ENCODE measurements at regions not wholly inside any gene's neighbourhood (a gene's known extent, or its start where the extent isn't known, plus 50 kb on each side); places are given as distances from the start of the nearest gene placed in this dataset.

GRCh38 chr5:167065794-167066193, 1225.7 kb upstream of the WWC1 start:
- Histone ChIP-seq H3K9ac (ENCODE audit: control insufficient read depth, extremely low read depth, insufficient read depth, low read length) (no peak overlapping the region), H3K9me1 (ENCODE audit: control insufficient read depth, extremely low read depth, insufficient read depth, low read length) (no peaks in the 10 kb centered on the region), H3K4me3 (ENCODE audit: control insufficient read depth in 2 of 3, extremely low read depth in 1 of 3, insufficient read depth in 2 of 3, low read depth in 1 of 3, low read length in 3 of 3) (no peak overlapping the region), H4K20me1 (ENCODE audit: control insufficient read depth, extremely low read depth, insufficient read depth, low read length) (no peaks in the 10 kb centered on the region), H3K4me2 (ENCODE audit: control insufficient read depth, extremely low read depth, insufficient read depth, low read depth, low read length) (no peak overlapping the region), H3K27ac (ENCODE audit: control insufficient read depth, insufficient read depth, low read length) (no peak overlapping the region), H3K79me2 (ENCODE audit: control insufficient read depth, insufficient read depth, low read length) (no peaks in the 10 kb centered on the region), H3K27me3 (ENCODE audit: control insufficient read depth, extremely low read depth, insufficient read depth, low read length) (no peaks in the 10 kb centered on the region), H3K36me3 (ENCODE audit: control insufficient read depth in 2 of 2, extremely low read depth in 1 of 2, insufficient read depth in 2 of 2, low read length in 2 of 2) (no peaks in the 10 kb centered on the region), H3K9me3 (ENCODE audit: control insufficient read depth, low read depth, low read length) (no peaks in the 10 kb centered on the region), H3K4me1 (ENCODE audit: control insufficient read depth, extremely low read depth, insufficient read depth, low read length) (no peaks in the 10 kb centered on the region), H2AFZ (ENCODE audit: control insufficient read depth, low read length) (no peak overlapping the region)
- DNase-seq (ENCODE audit: low read depth, low spot score) (no peak), FAIRE-seq (no peak)
- TF ChIP-seq EZH2 (IDR thresholded peaks at IDR 0.05; ENCODE audit: low read length): no peak
- TF ChIP-seq CTCF (optimal IDR thresholded peaks at IDR 0.05 in 1 of 3, IDR thresholded peaks at IDR 0.05 in 1 of 3, conservative IDR thresholded peaks at IDR 0.05 in 1 of 3; ENCODE audit: extremely low read depth in 1 of 3, insufficient read depth in 2 of 3, low read length in 3 of 3): no peak
- dilution Hi-C loops (cut with MboI; ENCODE audit: extremely low pct_ligation_motif_present, low sequenced_read_pairs): no loop called here

GRCh38 chr5:167071981-167072610, 1219.3 kb upstream of the WWC1 start:
- H3K79me2 ChIP-seq (ENCODE audit: control insufficient read depth, insufficient read depth, low read length): no peaks in the 10 kb centered on the region
- DNase-seq (ENCODE audit: low read depth, low spot score): no peak
- H3K36me3 ChIP-seq (ENCODE audit: control insufficient read depth in 2 of 2, extremely low read depth in 1 of 2, insufficient read depth in 2 of 2, low read length in 2 of 2): no peaks in the 10 kb centered on the region
- H4K20me1 ChIP-seq (ENCODE audit: control insufficient read depth, extremely low read depth, insufficient read depth, low read length): no peaks in the 10 kb centered on the region
- H3K9ac ChIP-seq (ENCODE audit: control insufficient read depth, extremely low read depth, insufficient read depth, low read length): no peak overlapping the region
- no peaks in the 10 kb centered on the region for H3K9me3 ChIP-seq (ENCODE audit: control insufficient read depth, low read depth, low read length)
- H3K27me3 ChIP-seq (ENCODE audit: control insufficient read depth, extremely low read depth, insufficient read depth, low read length): no peaks in the 10 kb centered on the region
- H3K4me3 ChIP-seq (ENCODE audit: control insufficient read depth in 2 of 3, extremely low read depth in 1 of 3, insufficient read depth in 2 of 3, low read depth in 1 of 3, low read length in 3 of 3): no peak overlapping the region
- no peaks in the 10 kb centered on the region for H3K4me1 ChIP-seq (ENCODE audit: control insufficient read depth, extremely low read depth, insufficient read depth, low read length)
- TF ChIP-seq EZH2 (IDR thresholded peaks at IDR 0.05; ENCODE audit: low read length) (no peak), CTCF (optimal IDR thresholded peaks at IDR 0.05 in 1 of 3, IDR thresholded peaks at IDR 0.05 in 1 of 3, conservative IDR thresholded peaks at IDR 0.05 in 1 of 3; ENCODE audit: extremely low read depth in 1 of 3, insufficient read depth in 2 of 3, low read length in 3 of 3) (no peak)
- H3K4me2 ChIP-seq (ENCODE audit: control insufficient read depth, extremely low read depth, insufficient read depth, low read depth, low read length): no peak overlapping the region
- H3K9me1 ChIP-seq (ENCODE audit: control insufficient read depth, extremely low read depth, insufficient read depth, low read length): no peaks in the 10 kb centered on the region
- dilution Hi-C loops (cut with MboI; ENCODE audit: extremely low pct_ligation_motif_present, low sequenced_read_pairs): no loop called here
- no peak overlapping the region for H2AFZ ChIP-seq (ENCODE audit: control insufficient read depth, low read length)
- no peak for FAIRE-seq
- no peak overlapping the region for H3K27ac ChIP-seq (ENCODE audit: control insufficient read depth, insufficient read depth, low read length)

Measured in keratinocyte (primary cell).